Neural progenitor cell (in vitro differentiated cells): ENCODE measurements at regions not wholly inside any gene's neighbourhood (a gene's known extent, or its start where the extent isn't known, plus 50 kb on each side); places are given as distances from the start of the nearest gene placed in this dataset.

Source experiments
- EZH2 ChIP-seq: fragments of 200-600 bp; sonication (generic); IDR thresholded peaks from 2 replicates; pipeline ENCODE4 v1.6.1; 2017; ENCODE audit warnings: antibody characterized with exemption, mild to moderate bottlenecking, moderate library complexity
- TF ChIP-seq, protein P1 (sequence below): fragments of 200-600 bp; sonication (generic); IDR thresholded peaks from 2 replicates; pipeline ENCODE4 v1.5.1; 2017; ENCODE audit warnings: antibody characterized with exemption, mild to moderate bottlenecking

DNA sequence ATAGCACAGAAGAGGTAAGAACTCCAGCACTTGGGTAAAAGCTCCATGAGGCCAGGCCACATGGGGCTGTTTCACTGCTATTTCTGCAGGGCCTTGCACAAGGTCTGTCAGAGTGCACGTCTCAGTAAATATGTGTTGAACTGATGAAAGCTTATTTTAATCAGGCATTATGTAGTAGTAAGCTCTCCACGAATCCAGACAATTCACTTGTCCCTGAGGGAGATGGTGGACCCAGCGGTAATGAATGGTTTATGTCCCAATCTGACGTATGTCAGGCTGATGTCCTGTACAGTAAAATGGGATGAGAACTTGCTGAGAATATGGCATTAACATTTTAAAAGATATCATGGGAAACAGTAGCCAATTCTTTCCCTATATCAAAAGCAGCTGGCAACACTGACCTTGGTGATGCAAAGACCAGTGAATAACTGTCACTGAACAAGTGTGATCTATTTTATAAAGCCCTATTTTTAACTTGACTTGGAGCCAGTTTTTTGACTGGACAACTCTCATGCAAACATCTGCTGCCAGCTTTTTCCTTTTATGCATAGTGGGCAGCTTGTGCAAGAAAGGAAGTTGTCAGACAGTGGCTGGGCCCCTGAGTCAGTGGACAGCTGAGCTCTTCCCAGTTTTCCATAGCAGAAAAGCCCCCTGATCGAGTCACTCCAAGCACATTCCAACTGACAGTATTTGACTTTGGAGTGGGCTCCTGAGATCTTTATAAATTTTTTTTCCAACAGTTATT, 519.8 kb upstream of the MDFIC2 start:
- no peak for TF ChIP-seq EZH2
- TF ChIP-seq, protein P1, sequence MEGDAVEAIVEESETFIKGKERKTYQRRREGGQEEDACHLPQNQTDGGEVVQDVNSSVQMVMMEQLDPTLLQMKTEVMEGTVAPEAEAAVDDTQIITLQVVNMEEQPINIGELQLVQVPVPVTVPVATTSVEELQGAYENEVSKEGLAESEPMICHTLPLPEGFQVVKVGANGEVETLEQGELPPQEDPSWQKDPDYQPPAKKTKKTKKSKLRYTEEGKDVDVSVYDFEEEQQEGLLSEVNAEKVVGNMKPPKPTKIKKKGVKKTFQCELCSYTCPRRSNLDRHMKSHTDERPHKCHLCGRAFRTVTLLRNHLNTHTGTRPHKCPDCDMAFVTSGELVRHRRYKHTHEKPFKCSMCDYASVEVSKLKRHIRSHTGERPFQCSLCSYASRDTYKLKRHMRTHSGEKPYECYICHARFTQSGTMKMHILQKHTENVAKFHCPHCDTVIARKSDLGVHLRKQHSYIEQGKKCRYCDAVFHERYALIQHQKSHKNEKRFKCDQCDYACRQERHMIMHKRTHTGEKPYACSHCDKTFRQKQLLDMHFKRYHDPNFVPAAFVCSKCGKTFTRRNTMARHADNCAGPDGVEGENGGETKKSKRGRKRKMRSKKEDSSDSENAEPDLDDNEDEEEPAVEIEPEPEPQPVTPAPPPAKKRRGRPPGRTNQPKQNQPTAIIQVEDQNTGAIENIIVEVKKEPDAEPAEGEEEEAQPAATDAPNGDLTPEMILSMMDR, result no peak
